Left lung (tissue), 4 donors: ENCODE measurements at regions not wholly inside any gene's neighbourhood (a gene's known extent, or its start where the extent isn't known, plus 50 kb on each side); places are given as distances from the start of the nearest gene placed in this dataset.

Source experiments
- ATAC-seq: fragments of 200-7000 bp; cut with Tn5 transposase; one replicate; pipeline ENCODE4 v1.9.1; 2020; ENCODE audit warnings: moderate library complexity
- DNase-seq, 4 donors: peaks; one replicate each; pipeline ENCODE4 v3.0.0-alpha.2; 2013 to 2020
- H3K27ac ChIP-seq, 2 donors: fragments of 200-600 bp; sonication (generic) in 1 of 2; one replicate each; pipeline versions ENCODE4 v1.5.0 to v1.8.0; 2020 to 2021
- H3K27me3 ChIP-seq, 2 donors: fragments of 200-600 bp; sonication (generic) in 1 of 2; one replicate each; pipeline versions ENCODE4 v1.5.0 to v1.8.0; 2020 to 2021
- H3K36me3 ChIP-seq, 2 donors: fragments of 200-600 bp; sonication (generic) in 1 of 2; one replicate each; pipeline versions ENCODE4 v1.5.0 to v1.8.0; 2020 to 2021
- H3K4me1 ChIP-seq, 2 donors: fragments of 200-600 bp; one replicate each; pipeline ENCODE4 v1.8.0; 2021
- H3K4me3 ChIP-seq, 2 donors: fragments of 200-600 bp; sonication (generic) in 1 of 2; one replicate each; pipeline versions ENCODE4 v1.5.0 to v1.8.0; 2020 to 2021; ENCODE audit warnings: mild to moderate bottlenecking in 1 of 2
- H3K9me3 ChIP-seq, 2 donors: fragments of 200-600 bp; sonication (generic) in 1 of 2; one replicate each; pipeline versions ENCODE4 v1.5.0 to v1.8.0; 2020 to 2021
- CTCF ChIP-seq, 2 donors: fragments of 200-600 bp; sonication (generic) in 1 of 2; IDR thresholded peaks; one replicate each; pipeline versions ENCODE4 v1.5.0 to v1.8.0; 2021; ENCODE audit warnings: antibody characterized with exemption in 2 of 2
- intact Hi-C, 2 donors: fragments of 100-400 bp; cut with DNase I; formaldehyde crosslinking; loops; one replicate each; pipeline versions ENCODE4 v1.11.2 to v1.14.2; 2022
- donor health status: DM: no; HTN: yes; CAD: no.
- donor health status: DM: no; HTN: no; CAD: no.

GRCh38 chr6:4676016-4676415 is 100.2 kb upstream of the CDYL start:
- no peaks in the 10 kb centered on the region for H3K27me3 ChIP-seq
- H3K4me3 ChIP-seq: no peak overlapping the region
- TF ChIP-seq CTCF (IDR thresholded peaks at IDR 0.05): no peak
- H3K4me1 ChIP-seq: no peaks in the 10 kb centered on the region
- H3K27ac ChIP-seq: no peak overlapping the region
- intact Hi-C loops: no loop called here
- no peaks in the 10 kb centered on the region for H3K9me3 ChIP-seq
- DNase-seq: no peak
- H3K36me3 ChIP-seq: no peaks in the 10 kb centered on the region
- no peak for ATAC-seq

DNA sequence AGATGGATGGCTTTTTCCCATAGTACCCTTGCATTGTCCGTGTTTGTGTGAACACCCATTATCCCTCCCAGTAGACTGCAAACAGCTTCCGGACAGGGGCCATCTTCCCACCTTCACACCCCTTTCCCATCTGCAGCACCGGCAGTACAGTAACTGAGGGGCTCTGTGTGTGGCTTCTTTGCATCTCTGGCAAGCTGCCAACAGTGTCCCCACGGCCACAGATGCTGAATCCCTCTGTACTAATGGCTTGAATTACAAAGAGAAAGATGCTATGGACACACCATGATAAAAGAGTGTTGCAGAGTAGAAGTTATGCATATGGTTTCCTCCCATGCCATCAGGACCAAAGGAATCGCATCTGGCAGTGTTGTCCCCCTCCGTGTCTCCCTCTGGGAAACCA is 101.1 kb upstream of the CDYL start:
- Histone ChIP-seq H3K27me3 (no peaks in the 10 kb centered on the region), H3K4me3 (no peak overlapping the region), H3K9me3 (no peaks in the 10 kb centered on the region), H3K36me3 (no peaks in the 10 kb centered on the region), H3K4me1 (no peaks in the 10 kb centered on the region), H3K27ac (no peak overlapping the region)
- no peak for TF ChIP-seq CTCF (IDR thresholded peaks at IDR 0.05)
- ATAC-seq (no peak), DNase-seq (no peak)
- intact Hi-C loops: no loop called here

DNA sequence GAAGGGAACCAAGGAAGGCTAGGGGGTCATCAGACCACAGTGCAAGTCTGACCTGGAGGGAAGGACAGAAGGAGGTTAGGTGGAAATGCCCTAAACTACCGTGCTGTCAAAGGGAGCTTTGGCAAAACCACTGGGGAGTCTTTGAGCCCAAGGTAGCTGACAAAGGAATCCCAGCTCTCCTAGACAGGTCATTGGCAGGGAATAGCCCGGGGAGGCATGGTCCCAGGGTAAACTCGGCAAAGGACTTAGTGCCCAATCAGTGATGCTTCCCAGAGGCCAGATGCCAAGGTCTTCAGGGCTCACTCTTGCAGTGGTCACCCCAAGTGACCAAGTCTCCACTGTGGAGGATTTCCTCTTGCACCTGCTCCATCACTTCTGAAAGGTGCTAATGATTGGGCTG is 102.3 kb upstream of the CDYL start:
- no peaks in the 10 kb centered on the region for H3K36me3 ChIP-seq
- no peaks in the 10 kb centered on the region for H3K9me3 ChIP-seq
- TF ChIP-seq CTCF (IDR thresholded peaks at IDR 0.05): no peak
- no peak overlapping the region for H3K27ac ChIP-seq
- no peaks in the 10 kb centered on the region for H3K27me3 ChIP-seq
- intact Hi-C loops: no loop called here
- ATAC-seq (no peak), DNase-seq (no peak)
- H3K4me1 ChIP-seq: no peaks in the 10 kb centered on the region
- no peak overlapping the region for H3K4me3 ChIP-seq

DNA sequence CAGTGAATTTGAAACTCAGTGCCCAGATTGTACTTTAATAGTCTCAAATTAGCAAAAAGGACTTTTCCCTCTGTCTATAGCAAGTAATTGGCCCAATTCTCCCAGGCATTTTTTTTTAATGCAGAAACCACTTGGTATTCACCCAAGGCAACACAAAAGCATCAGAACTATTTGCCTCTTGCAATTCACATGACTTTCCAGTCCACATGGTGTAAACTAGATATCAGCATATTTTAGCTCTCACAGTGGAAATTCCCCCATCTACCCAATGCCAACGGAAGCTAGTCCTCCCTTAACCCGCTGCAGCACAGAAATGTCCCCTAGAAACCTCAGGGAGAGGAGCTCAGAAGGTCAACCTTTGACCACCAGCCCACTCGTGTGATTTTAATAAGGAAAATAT is 103.4 kb upstream of the CDYL start:
- intact Hi-C loops: no loop called here

DNA sequence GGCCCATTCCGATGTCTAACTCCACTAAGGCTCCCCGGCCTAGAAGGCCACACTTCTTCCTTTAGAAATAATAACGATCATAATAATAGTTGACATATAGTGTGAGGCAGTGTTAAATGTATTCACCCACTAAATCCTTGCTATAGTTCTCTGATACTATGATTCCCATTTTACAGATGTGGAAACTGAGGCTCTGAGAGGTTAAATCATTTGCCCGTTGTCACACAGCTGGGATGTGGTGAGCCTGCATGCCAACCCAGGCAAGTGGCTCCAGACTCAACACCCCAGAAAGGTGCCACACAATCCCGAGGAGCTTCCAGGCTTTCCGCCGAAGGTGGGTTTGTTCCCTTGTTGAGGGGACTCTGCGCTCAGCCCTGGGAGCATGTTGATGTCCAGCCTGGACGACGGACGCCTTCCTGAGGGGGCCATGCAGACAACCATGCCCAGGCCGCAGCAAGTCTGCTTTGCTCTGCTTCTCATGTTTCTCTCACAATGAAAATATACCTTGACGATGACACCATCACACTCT is 104.6 kb upstream of the CDYL start:
- ATAC-seq (no peak), DNase-seq (no peak)
- no peak for TF ChIP-seq CTCF (IDR thresholded peaks at IDR 0.05)
- H3K36me3 ChIP-seq: no peaks in the 10 kb centered on the region
- H3K4me1 ChIP-seq: no peaks in the 10 kb centered on the region
- H3K27ac ChIP-seq: no peak overlapping the region
- H3K4me3 ChIP-seq: no peak overlapping the region
- H3K9me3 ChIP-seq: no peaks in the 10 kb centered on the region
- no peaks in the 10 kb centered on the region for H3K27me3 ChIP-seq
- intact Hi-C loops: no loop called here

More for the DNA sequence above, 103.4 kb upstream of the CDYL start:
- no peaks in the 10 kb centered on the region for H3K4me1 ChIP-seq
- H3K36me3 ChIP-seq: no peaks in the 10 kb centered on the region
- H3K4me3 ChIP-seq: no peak overlapping the region
- DNase-seq (no peak), ATAC-seq (no peak)
- no peak for TF ChIP-seq CTCF (IDR thresholded peaks at IDR 0.05)
- no peak overlapping the region for H3K27ac ChIP-seq
- H3K9me3 ChIP-seq: no peaks in the 10 kb centered on the region
- H3K27me3 ChIP-seq: no peaks in the 10 kb centered on the region
